ENCODE measurements at regions not wholly inside any gene's neighbourhood (a gene's known extent, or its start where the extent isn't known, plus 50 kb on each side); places are given as distances from the start of the nearest gene placed in this dataset.

- H3K36me3 Mint-ChIP-seq (ENCODE audit: low read depth): no peaks in the 10 kb centered on the region
- no peak overlapping the region for H3K4me3 Mint-ChIP-seq
- no peak overlapping the region for H3K27ac Mint-ChIP-seq
- Histone ChIP-seq H3K4me3 (ENCODE audit: low read length) (no peak overlapping the region), H3K27me3 (ENCODE audit: control insufficient read depth in 1 of 2, insufficient read depth in 2 of 2, low read length in 2 of 2) (peaks cover 0 to 5% of the 10 kb centered on the region in 2 experiments), H3K27ac (ENCODE audit: low read depth in 1 of 2, low read length in 2 of 2) (no peak overlapping the region), H3K36me3 (ENCODE audit: insufficient read depth, low read length) (no peaks in the 10 kb centered on the region), H3K4me1 (ENCODE audit: insufficient read depth, low read length) (no peaks in the 10 kb centered on the region), H3K9me3 (ENCODE audit: control insufficient read depth in 1 of 2, insufficient read depth in 1 of 2, low read length in 2 of 2) (peaks cover 4 to 19% of the 10 kb centered on the region in 2 experiments)
- TF ChIP-seq CTCF (IDR thresholded peaks at IDR 0.05): no peak
- H3K9me3 Mint-ChIP-seq: peaks cover 5% of the 10 kb centered on the region
- POLR2A ChIA-PET: no interaction called here
- peaks cover 4% of the 10 kb centered on the region for H3K27me3 Mint-ChIP-seq
- no peaks in the 10 kb centered on the region for H3K4me1 Mint-ChIP-seq (ENCODE audit: low read depth)
- intact Hi-C loops (cut with DNase I, micrococcal nuclease): no loop called here
- CTCF ChIA-PET: no interaction called here
- ATAC-seq (ENCODE audit: poor library complexity): no peak
- no peak for DNase-seq
Measured at GRCh38 chr2:120463527-120463926, 117.6 kb downstream of the INHBB start.

GRCh38 chr2:120463996-120464395, 118.1 kb downstream of the INHBB start:
- H3K27ac Mint-ChIP-seq: no peak overlapping the region
- no peaks in the 10 kb centered on the region for H3K36me3 Mint-ChIP-seq (ENCODE audit: low read depth)
- H3K4me3 ChIP-seq (ENCODE audit: low read length): no peak overlapping the region
- no peaks in the 10 kb centered on the region for H3K4me1 Mint-ChIP-seq (ENCODE audit: low read depth)
- ChIA-PET POLR2A (no interaction called here), CTCF (no interaction called here)
- peaks cover 3% of the 10 kb centered on the region for H3K9me3 Mint-ChIP-seq
- no peak overlapping the region for H3K27ac ChIP-seq (ENCODE audit: low read depth in 1 of 2, low read length in 2 of 2)
- H3K27me3 Mint-ChIP-seq: peaks cover 4% of the 10 kb centered on the region
- TF ChIP-seq CTCF (IDR thresholded peaks at IDR 0.05): no peak
- intact Hi-C loops (cut with DNase I, micrococcal nuclease): no loop called here
- peaks cover 3 to 19% of the 10 kb centered on the region in 2 experiments for H3K9me3 ChIP-seq (ENCODE audit: control insufficient read depth in 1 of 2, insufficient read depth in 1 of 2, low read length in 2 of 2)
- DNase-seq: no peak
- ATAC-seq (ENCODE audit: poor library complexity): no peak
- H3K4me3 Mint-ChIP-seq: no peak overlapping the region
- H3K4me1 ChIP-seq (ENCODE audit: insufficient read depth, low read length): no peaks in the 10 kb centered on the region
- H3K36me3 ChIP-seq (ENCODE audit: insufficient read depth, low read length): no peaks in the 10 kb centered on the region
- H3K27me3 ChIP-seq (ENCODE audit: control insufficient read depth in 1 of 2, insufficient read depth in 2 of 2, low read length in 2 of 2): peaks cover 0 to 5% of the 10 kb centered on the region in 2 experiments

GRCh38 chr2:120464448-120464931, 118.6 kb downstream of the INHBB start:
- intact Hi-C loops (cut with DNase I, micrococcal nuclease): no loop called here
- H3K4me1 Mint-ChIP-seq (ENCODE audit: low read depth): no peaks in the 10 kb centered on the region
- DNase-seq (no peak), ATAC-seq (ENCODE audit: poor library complexity) (no peak)
- TF ChIP-seq CTCF (IDR thresholded peaks at IDR 0.05): no peak
- H3K4me1 ChIP-seq (ENCODE audit: insufficient read depth, low read length): no peaks in the 10 kb centered on the region
- no peak overlapping the region for H3K4me3 ChIP-seq (ENCODE audit: low read length)
- no peaks in the 10 kb centered on the region for H3K36me3 Mint-ChIP-seq (ENCODE audit: low read depth)
- H3K36me3 ChIP-seq (ENCODE audit: insufficient read depth, low read length): no peaks in the 10 kb centered on the region
- ChIA-PET POLR2A (no interaction called here), CTCF (no interaction called here)
- H3K9me3 ChIP-seq (ENCODE audit: control insufficient read depth in 1 of 2, insufficient read depth in 1 of 2, low read length in 2 of 2): peaks cover 0 to 19% of the 10 kb centered on the region in 2 experiments
- H3K27ac Mint-ChIP-seq: no peak overlapping the region
- H3K9me3 Mint-ChIP-seq: no peaks in the 10 kb centered on the region
- H3K27me3 Mint-ChIP-seq: peaks cover 4% of the 10 kb centered on the region
- peaks cover 0 to 5% of the 10 kb centered on the region in 2 experiments for H3K27me3 ChIP-seq (ENCODE audit: control insufficient read depth in 1 of 2, insufficient read depth in 2 of 2, low read length in 2 of 2)
- H3K4me3 Mint-ChIP-seq: no peak overlapping the region
- H3K27ac ChIP-seq (ENCODE audit: low read depth in 1 of 2, low read length in 2 of 2): no peak overlapping the region
